WTC11 (cell line): ENCODE measurements at regions not wholly inside any gene's neighbourhood (a gene's known extent, or its start where the extent isn't known, plus 50 kb on each side); places are given as distances from the start of the nearest gene placed in this dataset.

Experiments
- ATAC-seq: fragments of 200-7000 bp; cut with Tn5 transposase; 2 replicates; pipeline ENCODE4 v1.10.0; 2021; ENCODE audit warnings: mild to moderate bottlenecking, moderate library complexity
- CTCF ChIA-PET: fragments of 300-600 bp; sonication (Branson Sonifier 250); formaldehyde crosslinking; loops from one replicate; lab custom pipeline; 2021; ENCODE audit warnings: antibody characterized with exemption; lab: Charles Lee
- POLR2A ChIA-PET: fragments of 350-600 bp; sonication (Branson Sonifier 250); formaldehyde crosslinking; loops from one replicate; lab custom pipeline; 2021; ENCODE audit warnings: antibody characterized with exemption; lab: Charles Lee
- DNase-seq: peaks from one replicate; pipeline ENCODE4 v3.0.0; 2021; ENCODE audit warnings: low spot score
- H3K27ac Mint-ChIP-seq: 2 replicates; pipeline ENCODE4 v1.8.0; 2021; ENCODE audit warnings: mixed read lengths
- H3K27me3 Mint-ChIP-seq: 2 replicates; pipeline ENCODE4 v1.8.0; 2021; ENCODE audit warnings: low read depth, mild to moderate bottlenecking, moderate library complexity, mixed read lengths
- H3K36me3 Mint-ChIP-seq: 2 replicates; pipeline ENCODE4 v1.8.0; 2021; ENCODE audit warnings: mixed read lengths
- H3K4me1 Mint-ChIP-seq: 2 replicates; pipeline ENCODE4 v1.8.0; 2022; ENCODE audit warnings: mixed read lengths
- H3K4me3 Mint-ChIP-seq: 2 replicates; pipeline ENCODE4 v1.8.0; 2021; ENCODE audit warnings: mild to moderate bottlenecking, moderate library complexity, mixed read lengths
- H3K9me3 Mint-ChIP-seq: 2 replicates; pipeline ENCODE4 v1.8.0; 2021; ENCODE audit warnings: mixed read lengths
- AFF4 ChIP-seq: sonication (generic); formaldehyde crosslinking; IDR thresholded peaks from 2 replicates; pipeline ENCODE4 v1.8.1; 2023; ENCODE audit warnings: mild to moderate bottlenecking, missing genetic modification reagents, borderline replicate concordance
- AR ChIP-seq: fragments of 250-450 bp; sonication (Bioruptor Pico); IDR thresholded peaks from 2 replicates; pipeline ENCODE4 v1.9.0; 2021; ENCODE audit warnings: mild to moderate bottlenecking
- CREB1 ChIP-seq: sonication (generic); formaldehyde crosslinking; IDR thresholded peaks from 2 replicates; pipeline ENCODE4 v1.8.0; 2023; ENCODE audit warnings: mild to moderate bottlenecking, missing genetic modification reagents
- CTCF ChIP-seq: fragments of 200-600 bp; IDR thresholded peaks from 2 replicates; pipeline ENCODE4 v1.8.0; 2022; ENCODE audit warnings: antibody characterized with exemption
- ELF4 ChIP-seq: sonication (generic); formaldehyde crosslinking; IDR thresholded peaks from 2 replicates; pipeline ENCODE4 v1.8.1; 2022; ENCODE audit warnings: low read depth, mild to moderate bottlenecking, moderate library complexity, missing genetic modification reagents
- ERG ChIP-seq: fragments of 250-450 bp; sonication (Bioruptor Pico); IDR thresholded peaks from 2 replicates; pipeline ENCODE4 v1.8.0; 2021; ENCODE audit warnings: mild to moderate bottlenecking
- FOXP1 ChIP-seq: sonication (generic); formaldehyde crosslinking; IDR thresholded peaks from 2 replicates; pipeline ENCODE4 v1.8.0; 2022; ENCODE audit warnings: missing genetic modification reagents, mild to moderate bottlenecking, moderate library complexity, borderline replicate concordance
- FOXP4 ChIP-seq: sonication (generic); formaldehyde crosslinking; IDR thresholded peaks from 2 replicates; pipeline ENCODE4 v1.8.0; 2022; ENCODE audit warnings: mild to moderate bottlenecking, missing genetic modification reagents
- MAX ChIP-seq: sonication (generic); formaldehyde crosslinking; IDR thresholded peaks from 2 replicates; pipeline ENCODE4 v1.8.0; 2022; ENCODE audit warnings: mild to moderate bottlenecking, missing genetic modification reagents
- SP1 ChIP-seq: sonication (generic); formaldehyde crosslinking; conservative IDR thresholded peaks from 2 replicates; pipeline ENCODE4 v1.8.1; 2022; ENCODE audit warnings: missing genetic modification reagents
- TP53 ChIP-seq: sonication (generic); formaldehyde crosslinking; IDR thresholded peaks from 2 replicates; pipeline ENCODE4 v1.8.1; 2023; ENCODE audit warnings: mild to moderate bottlenecking, missing genetic modification reagents
- ZBTB21 ChIP-seq: sonication (generic); formaldehyde crosslinking; IDR thresholded peaks from 2 replicates; pipeline ENCODE4 v1.8.1; 2023; ENCODE audit warnings: mild to moderate bottlenecking, missing genetic modification reagents, borderline replicate concordance
- ZNF232 ChIP-seq: sonication (generic); formaldehyde crosslinking; IDR thresholded peaks from 2 replicates; pipeline ENCODE4 v1.8.0; 2022; ENCODE audit warnings: mild to moderate bottlenecking, missing genetic modification reagents
- ZNF416 ChIP-seq: fragments of 250-450 bp; sonication (Bioruptor Pico); IDR thresholded peaks from 2 replicates; pipeline ENCODE4 v1.9.0; 2021; ENCODE audit warnings: mild to moderate bottlenecking, inconsistent platforms
- ZNF423 ChIP-seq: fragments of 250-450 bp; sonication (Bioruptor Pico); IDR thresholded peaks from 2 replicates; pipeline ENCODE4 v2.1.2; 2022; ENCODE audit warnings: mild to moderate bottlenecking, moderate library complexity

- Mint-ChIP-seq H3K4me1 (no peaks in the 10 kb centered on the region; the same call in 1 of the 2 replicates), H3K9me3 (no peaks in the 10 kb centered on the region), H3K36me3 (no peaks in the 10 kb centered on the region), H3K27me3 (no peaks in the 10 kb centered on the region), H3K27ac (no peak overlapping the region), H3K4me3 (no peak overlapping the region)
- DNase-seq (no peak), ATAC-seq (no peak)
- ChIA-PET POLR2A (no interaction called here), CTCF (interaction anchor here (1.2 to 1.9 kb wide), 2 partner anchors 15 to 139 kb away, joined by 3 to 6 read pairs; no protein-coding TSS in a partner anchor)
- TF ChIP-seq CREB1: no peak
- TF ChIP-seq FOXP1 (CRISPR knock-in tag): no peak
- no peak for TF ChIP-seq SP1 (CRISPR knock-in tag)
- TF ChIP-seq MAX (CRISPR knock-in tag): no peak
- no peak for TF ChIP-seq ZNF232 (CRISPR knock-in tag)
- no peak for TF ChIP-seq ELF4 (CRISPR knock-in tag)
Measured at GRCh38 chr10:22105270-22105669, 101.7 kb upstream of the DNAJC1 start.

GRCh38 chr10:22103701-22104470, 100.4 kb upstream of the DNAJC1 start:
- ChIA-PET CTCF (interaction anchor here (0.6 to 1.9 kb wide), 20 partner anchors 10 to 378 kb away, joined by 3 to 11 read pairs (median 4); partner anchors contain the start of genes BMI1 and DNAJC1), POLR2A (interaction anchor here (0.6 to 0.9 kb wide), 2 partner anchors 110 to 825 kb away, joined by 3 to 5 read pairs; no protein-coding TSS in a partner anchor)
- Mint-ChIP-seq H3K27ac (no peak overlapping the region), H3K4me3 (no peak overlapping the region), H3K36me3 (no peaks in the 10 kb centered on the region), H3K4me1 (no peaks in the 10 kb centered on the region; the same call in 1 of the 2 replicates), H3K9me3 (peaks cover 8% of the 10 kb centered on the region), H3K27me3 (no peaks in the 10 kb centered on the region)
- ATAC-seq (peak; percentile 86), DNase-seq (no peak)
- peak; percentile 53; the same call in 1 of the 2 replicates for TF ChIP-seq CTCF
- peak; percentile 92 for TF ChIP-seq ZNF423 (CRISPR knock-in tag)
- TF ChIP-seq ZBTB21 (CRISPR knock-in tag): no peak
- TF ChIP-seq ERG (CRISPR knock-in tag): no peak
- no peak for TF ChIP-seq FOXP4
- no peak for TF ChIP-seq AFF4
- TF ChIP-seq AR (CRISPR knock-in tag): no peak
- TF ChIP-seq ZNF416 (CRISPR knock-in tag): no peak
- no peak for TF ChIP-seq MAX (CRISPR knock-in tag)
- TF ChIP-seq TP53 (CRISPR knock-in tag): no peak
